NOMO-1 (cell line): ENCODE measurements at regions not wholly inside any gene's neighbourhood (a gene's known extent, or its start where the extent isn't known, plus 50 kb on each side); places are given as distances from the start of the nearest gene placed in this dataset.
"Not testable (repeated sequence)": the region's sequence is repeated elsewhere in the genome, so short reads cannot be mapped to it uniquely, and the experiment has no call there.

Experiments used
- DNase-seq, 2 experiments: peaks; one replicate each; lab custom pipeline; 2025; ENCODE audit not compliant: unreplicated experiment in 2 of 2; lab: John Stamatoyannopoulos, UW

DNA sequence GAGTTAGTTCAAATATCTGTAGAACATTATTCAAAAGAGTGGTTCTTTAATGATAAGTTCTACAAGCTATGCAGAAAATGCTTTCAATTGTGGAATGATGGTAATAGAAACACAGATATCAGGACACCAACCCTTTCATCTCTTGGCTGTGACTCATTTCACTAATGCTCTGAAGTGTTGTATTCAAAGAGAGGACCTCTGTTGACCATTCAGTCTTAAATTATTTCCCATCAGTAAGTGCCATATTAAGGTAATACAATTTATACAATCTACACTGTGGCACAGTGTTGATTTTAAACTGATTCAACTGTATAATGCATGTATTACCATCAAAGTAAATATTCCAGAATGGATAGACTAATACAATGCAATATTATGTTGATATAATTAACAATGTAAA lies 289.0 kb upstream of the ADGRL3 start:
- DNase-seq: no peak

GRCh38 chr4:60913002-60913401 lies 287.1 kb upstream of the ADGRL3 start:
- no peak for DNase-seq

GRCh38 chr4:60913671-60914070 lies 286.5 kb upstream of the ADGRL3 start:
- no peak for DNase-seq

DNA sequence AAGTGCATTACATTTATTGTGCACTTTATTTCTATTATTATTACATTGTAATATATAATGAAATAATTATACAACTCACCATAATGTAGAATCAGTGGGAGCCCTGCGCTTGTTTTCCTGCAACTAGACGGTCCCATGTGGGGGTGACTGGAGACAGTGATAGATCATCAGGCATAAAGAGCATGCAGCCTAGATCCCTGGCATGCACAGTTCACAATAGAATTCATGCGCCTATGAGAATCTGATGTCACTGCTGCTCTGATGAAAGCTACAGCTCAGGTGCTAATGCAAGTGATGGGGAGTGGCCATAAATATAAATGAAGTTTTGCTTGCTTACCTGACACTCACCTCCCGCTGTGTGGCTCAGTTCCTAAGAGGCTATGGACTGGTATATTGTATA lies 278.4 kb upstream of the ADGRL3 start:
- not testable (repeated sequence) for DNase-seq

- DNase-seq: no peak
These were observed 277.1 kb upstream of the ADGRL3 start for GRCh38 chr4:60923075-60923474.

DNA sequence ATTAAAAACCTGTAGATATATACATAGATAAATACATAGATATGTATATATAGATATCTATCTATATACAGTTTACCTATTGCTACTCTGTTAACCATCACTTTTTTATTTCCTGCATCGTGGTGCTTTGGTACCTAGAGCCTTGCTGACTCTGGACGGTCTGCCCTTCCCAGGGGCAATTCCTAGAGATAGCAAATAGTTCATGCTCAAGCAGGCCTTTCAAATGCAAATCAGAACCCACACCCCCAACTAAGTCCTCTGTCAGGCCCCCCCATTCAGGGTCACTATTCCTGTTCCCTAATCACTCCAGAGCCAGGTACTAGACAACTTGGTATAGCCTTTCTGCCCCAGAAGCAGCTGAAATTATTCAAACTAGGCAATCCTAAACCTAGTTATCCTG lies 273.5 kb upstream of the ADGRL3 start:
- DNase-seq: no peak

- no peak for DNase-seq
These were observed 269.3 kb upstream of the ADGRL3 start for GRCh38 chr4:60930866-60931265.

- DNase-seq: no peak
These were observed 265.4 kb upstream of the ADGRL3 start for GRCh38 chr4:60934566-60935295.

- no peak for DNase-seq
These were observed 261.9 kb upstream of the ADGRL3 start for GRCh38 chr4:60938181-60938580.

GRCh38 chr4:60938621-60939020 lies 261.5 kb upstream of the ADGRL3 start:
- DNase-seq: no peak

DNA sequence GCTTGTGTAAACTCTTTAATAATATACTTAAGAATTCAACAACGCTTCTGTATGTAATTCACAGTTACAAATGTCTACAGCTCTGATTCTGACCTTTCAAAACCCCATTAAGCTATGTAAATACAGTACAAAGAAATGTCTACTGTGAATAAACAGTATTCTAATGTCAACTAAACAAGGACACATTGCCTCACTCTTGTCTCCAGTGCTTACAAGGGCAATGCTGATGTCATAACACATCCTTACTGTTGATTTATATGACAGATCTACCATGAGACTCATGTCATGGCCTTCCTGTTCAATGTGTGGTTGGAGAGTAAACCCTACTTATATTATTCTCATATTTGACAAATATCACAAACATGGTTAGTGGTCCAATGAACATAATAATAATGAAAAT lies 256.1 kb upstream of the ADGRL3 start:
- DNase-seq: no peak

DNA sequence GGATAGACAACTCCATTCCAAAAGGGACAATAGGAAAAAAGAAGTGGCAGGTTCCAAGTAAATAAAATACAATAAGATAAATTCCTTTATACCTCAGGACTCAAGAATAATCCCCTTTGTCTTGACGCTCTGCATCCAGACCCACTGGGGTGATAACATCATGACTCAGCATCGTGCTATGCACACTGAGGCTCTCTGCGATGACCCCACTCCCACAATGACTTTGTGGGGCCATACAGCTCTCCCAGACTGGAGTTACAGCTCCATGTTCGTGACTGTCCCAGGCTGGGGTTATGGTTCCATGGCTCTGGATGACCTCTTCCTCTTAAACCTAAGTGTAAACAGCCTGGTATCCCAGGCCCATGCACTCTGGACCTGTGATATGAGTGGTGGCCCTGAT lies 254.5 kb upstream of the ADGRL3 start:
- DNase-seq: no peak

DNA sequence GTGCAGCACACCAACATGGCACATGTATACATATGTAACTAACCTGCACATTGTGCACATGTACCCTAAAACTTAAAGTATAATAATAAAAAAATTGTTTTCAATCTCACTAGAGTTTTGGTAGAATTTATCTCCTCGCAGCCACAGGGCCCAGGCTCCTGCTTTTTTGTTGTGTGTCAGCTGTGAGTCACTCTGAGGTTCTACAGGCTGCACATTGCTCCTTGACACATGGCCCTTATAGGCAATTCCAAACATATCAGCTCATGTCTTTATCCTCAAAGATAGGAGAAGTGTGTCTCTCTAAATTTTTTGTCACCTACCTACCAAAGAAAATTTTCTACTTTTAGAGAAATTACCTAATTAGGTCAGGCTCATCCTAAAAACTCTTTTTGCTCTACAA lies 252.1 kb upstream of the ADGRL3 start:
- DNase-seq: no peak

DNA sequence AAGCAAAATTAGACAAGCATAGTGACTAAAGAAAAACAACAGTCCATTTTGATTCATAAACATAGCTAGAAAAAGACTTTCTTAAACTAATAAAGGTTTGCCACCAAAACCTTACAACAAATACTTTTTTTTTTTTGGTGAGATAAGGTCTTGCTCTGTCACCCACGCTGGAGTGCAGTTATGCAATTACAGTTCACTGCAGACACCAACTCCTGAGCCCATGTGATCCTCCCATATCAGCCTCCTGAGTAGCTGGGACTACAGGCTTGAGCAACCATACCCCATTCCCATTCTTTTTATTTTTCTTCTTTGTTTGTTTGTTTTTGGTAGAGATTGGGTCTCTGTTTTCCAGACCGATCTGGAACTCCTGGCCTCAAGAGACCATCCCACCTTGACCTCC lies 247.2 kb upstream of the ADGRL3 start:
- DNase-seq: no peak

GRCh38 chr4:60953826-60954225 lies 246.3 kb upstream of the ADGRL3 start:
- DNase-seq: no peak

- no peak for DNase-seq
These were observed 237.8 kb upstream of the ADGRL3 start for GRCh38 chr4:60962286-60962685.

DNA sequence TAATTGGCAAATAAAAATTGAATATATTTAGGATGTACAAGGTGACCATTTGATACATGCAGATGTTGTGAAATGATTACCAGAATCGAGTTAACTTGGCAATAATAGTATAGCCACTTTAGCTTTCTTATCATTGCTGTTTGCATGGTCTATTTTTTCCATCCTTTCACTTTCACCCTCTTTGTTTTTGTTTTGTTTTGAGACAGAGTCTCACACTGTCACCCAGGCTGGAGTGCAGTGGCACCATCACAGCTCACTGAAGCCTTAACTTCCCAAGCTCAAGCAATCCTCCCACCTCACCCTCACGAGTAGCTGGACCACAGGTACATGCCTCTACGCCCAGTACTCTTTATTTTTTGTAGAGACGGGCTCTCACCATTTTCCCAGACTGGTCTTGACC lies 218.6 kb upstream of the ADGRL3 start:
- no peak for DNase-seq

GRCh38 chr4:60989141-60989540 lies 211.0 kb upstream of the ADGRL3 start:
- no peak for DNase-seq

- no peak for DNase-seq
These were observed 208.1 kb upstream of the ADGRL3 start for GRCh38 chr4:60992037-60992436.

DNA sequence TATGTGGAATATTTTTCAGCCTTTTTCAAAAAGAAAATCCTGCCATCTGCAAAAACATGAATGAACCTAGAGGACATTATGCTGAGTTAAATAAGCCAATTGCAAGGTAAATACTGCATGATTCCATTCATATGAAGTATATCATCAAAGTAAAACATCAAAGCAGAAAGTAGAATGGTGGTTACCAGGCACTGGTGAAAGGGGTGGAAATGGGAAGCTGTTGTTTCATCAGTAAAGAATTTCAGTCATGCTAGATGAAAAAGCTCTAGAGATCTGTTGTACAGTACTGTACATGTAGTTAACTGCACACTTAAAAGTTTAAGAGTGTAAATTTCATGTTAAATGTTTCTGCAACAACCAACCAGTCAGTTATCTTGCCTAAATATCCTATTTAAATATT lies 196.8 kb upstream of the ADGRL3 start:
- no peak for DNase-seq

GRCh38 chr4:61004651-61005170 lies 195.4 kb upstream of the ADGRL3 start:
- DNase-seq: no peak

DNA sequence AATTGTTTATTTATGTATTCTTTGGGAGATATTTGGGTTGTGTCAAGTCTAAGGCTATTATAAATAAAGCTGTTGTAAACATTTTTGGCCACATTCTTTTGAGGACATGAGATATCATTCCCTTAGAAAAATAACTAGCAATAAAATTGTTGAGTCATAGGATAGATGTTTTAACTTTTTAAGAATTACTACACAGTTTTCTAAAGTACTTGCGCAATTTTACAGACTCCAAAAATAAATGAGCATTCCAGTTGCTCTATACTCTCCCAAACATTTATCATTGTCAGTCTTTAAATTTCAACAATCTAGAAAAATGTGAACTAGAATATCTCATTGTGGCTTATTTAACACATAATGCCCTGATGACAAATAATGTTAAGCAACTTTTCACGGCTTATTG lies 189.1 kb upstream of the ADGRL3 start:
- DNase-seq: no peak

DNA sequence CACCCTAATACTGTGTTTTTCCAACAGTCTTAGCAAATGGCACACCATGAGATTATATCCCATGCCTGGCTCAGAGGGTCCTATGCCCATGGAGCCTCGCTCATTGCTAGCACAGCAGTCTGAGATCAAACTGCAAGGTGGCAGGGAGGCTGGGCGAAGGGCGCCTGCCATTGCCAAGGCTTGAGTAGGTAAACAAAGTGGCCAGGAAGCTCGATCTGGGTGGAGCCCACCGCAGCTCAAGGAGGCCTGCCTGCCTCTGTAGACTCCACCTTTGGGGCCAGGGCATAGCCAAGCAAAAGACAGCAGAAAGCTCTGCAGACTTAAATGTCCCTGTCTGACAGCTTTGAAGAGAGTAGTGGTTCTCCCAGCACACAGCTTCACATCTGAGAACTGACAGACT lies 188.2 kb upstream of the ADGRL3 start:
- DNase-seq: not testable (repeated sequence)
